Activated naive CD8-positive, alpha-beta T cell (primary cell): ENCODE measurements at regions not wholly inside any gene's neighbourhood (a gene's known extent, or its start where the extent isn't known, plus 50 kb on each side); places are given as distances from the start of the nearest gene placed in this dataset.

ENCODE experiments used
- H3K27ac Mint-ChIP-seq: one replicate; pipeline ENCODE4 v1.8.0; 2021; ENCODE audit warnings: mixed read lengths
- H3K27me3 Mint-ChIP-seq: one replicate; pipeline ENCODE4 v1.8.0; 2021; ENCODE audit warnings: mixed read lengths
- H3K36me3 Mint-ChIP-seq: one replicate; pipeline ENCODE4 v1.8.0; 2021; ENCODE audit warnings: mixed read lengths
- H3K4me1 Mint-ChIP-seq: one replicate; pipeline ENCODE4 v1.8.0; 2021; ENCODE audit warnings: low read depth, mixed read lengths
- H3K4me3 Mint-ChIP-seq: one replicate; pipeline ENCODE4 v1.8.0; 2021; ENCODE audit warnings: mild to moderate bottlenecking, mixed read lengths
- H3K9me3 Mint-ChIP-seq: one replicate; pipeline ENCODE4 v1.8.0; 2021; ENCODE audit warnings: low read depth, mixed read lengths

- Mint-ChIP-seq H3K36me3 (no peaks in the 10 kb centered on the region), H3K27ac (no peak overlapping the region), H3K4me3 (no peak overlapping the region), H3K9me3 (no peaks in the 10 kb centered on the region), H3K27me3 (peaks cover 4% of the 10 kb centered on the region), H3K4me1 (no peaks in the 10 kb centered on the region)
Measured at GRCh38 chr3:66717806-66718205, 217.0 kb upstream of the LRIG1 start.

GRCh38 chr3:66719796-66720356 is 219.1 kb upstream of the LRIG1 start:
- no peak overlapping the region for H3K27ac Mint-ChIP-seq
- no peaks in the 10 kb centered on the region for H3K9me3 Mint-ChIP-seq
- no peaks in the 10 kb centered on the region for H3K4me1 Mint-ChIP-seq
- H3K36me3 Mint-ChIP-seq: no peaks in the 10 kb centered on the region
- H3K27me3 Mint-ChIP-seq: peaks cover 8% of the 10 kb centered on the region
- no peak overlapping the region for H3K4me3 Mint-ChIP-seq

- Mint-ChIP-seq H3K4me3 (no peak overlapping the region), H3K27ac (no peak overlapping the region), H3K4me1 (no peaks in the 10 kb centered on the region), H3K9me3 (no peaks in the 10 kb centered on the region), H3K27me3 (peaks cover 8% of the 10 kb centered on the region), H3K36me3 (no peaks in the 10 kb centered on the region)
Measured at GRCh38 chr3:66720508-66720907, 219.7 kb upstream of the LRIG1 start.

- no peaks in the 10 kb centered on the region for H3K4me1 Mint-ChIP-seq
- H3K4me3 Mint-ChIP-seq: no peak overlapping the region
- H3K36me3 Mint-ChIP-seq: no peaks in the 10 kb centered on the region
- H3K9me3 Mint-ChIP-seq: no peaks in the 10 kb centered on the region
- H3K27ac Mint-ChIP-seq: no peak overlapping the region
- peaks cover 6% of the 10 kb centered on the region for H3K27me3 Mint-ChIP-seq
Measured at GRCh38 chr3:66722675-66723074, 221.9 kb upstream of the LRIG1 start.

- no peaks in the 10 kb centered on the region for H3K9me3 Mint-ChIP-seq
- H3K4me3 Mint-ChIP-seq: no peak overlapping the region
- H3K4me1 Mint-ChIP-seq: no peaks in the 10 kb centered on the region
- peaks cover 6% of the 10 kb centered on the region for H3K27me3 Mint-ChIP-seq
- H3K27ac Mint-ChIP-seq: no peak overlapping the region
- H3K36me3 Mint-ChIP-seq: no peaks in the 10 kb centered on the region
Measured at GRCh38 chr3:66723231-66723630, 222.4 kb upstream of the LRIG1 start.

- no peaks in the 10 kb centered on the region for H3K36me3 Mint-ChIP-seq
- H3K27ac Mint-ChIP-seq: no peak overlapping the region
- peaks cover 4% of the 10 kb centered on the region for H3K27me3 Mint-ChIP-seq
Measured at GRCh38 chr3:66729687-66730393, 229.0 kb upstream of the LRIG1 start.

GRCh38 chr3:66738625-66739365 is 238.0 kb upstream of the LRIG1 start:
- Mint-ChIP-seq H3K4me3 (no peak overlapping the region), H3K9me3 (no peaks in the 10 kb centered on the region), H3K4me1 (no peaks in the 10 kb centered on the region), H3K27ac (no peak overlapping the region), H3K36me3 (no peaks in the 10 kb centered on the region), H3K27me3 (peaks cover 4% of the 10 kb centered on the region)

More at GRCh38 chr3:66729687-66730393, 229.0 kb upstream of the LRIG1 start:
- no peaks in the 10 kb centered on the region for H3K9me3 Mint-ChIP-seq
- H3K4me3 Mint-ChIP-seq: no peak overlapping the region
- H3K4me1 Mint-ChIP-seq: no peaks in the 10 kb centered on the region

GRCh38 chr3:66740260-66740659 is 239.4 kb upstream of the LRIG1 start:
- Mint-ChIP-seq H3K36me3 (no peaks in the 10 kb centered on the region), H3K27me3 (peaks cover 6% of the 10 kb centered on the region), H3K4me3 (no peak overlapping the region), H3K27ac (no peak overlapping the region), H3K4me1 (no peaks in the 10 kb centered on the region), H3K9me3 (no peaks in the 10 kb centered on the region)

- Mint-ChIP-seq H3K9me3 (no peaks in the 10 kb centered on the region), H3K4me1 (no peaks in the 10 kb centered on the region), H3K27me3 (peaks cover 4% of the 10 kb centered on the region), H3K36me3 (no peaks in the 10 kb centered on the region), H3K4me3 (no peak overlapping the region), H3K27ac (no peak overlapping the region)
Measured at GRCh38 chr3:66744521-66744920, 243.7 kb upstream of the LRIG1 start.

- Mint-ChIP-seq H3K27ac (no peak overlapping the region), H3K4me1 (no peaks in the 10 kb centered on the region), H3K4me3 (no peak overlapping the region), H3K9me3 (no peaks in the 10 kb centered on the region), H3K27me3 (peaks cover 4% of the 10 kb centered on the region), H3K36me3 (no peaks in the 10 kb centered on the region)
Measured at GRCh38 chr3:66744986-66745385, 244.2 kb upstream of the LRIG1 start.

GRCh38 chr3:66747261-66747660 is 246.4 kb upstream of the LRIG1 start:
- Mint-ChIP-seq H3K9me3 (no peaks in the 10 kb centered on the region), H3K4me1 (no peaks in the 10 kb centered on the region), H3K27ac (no peak overlapping the region), H3K4me3 (no peak overlapping the region), H3K27me3 (peaks cover 2% of the 10 kb centered on the region), H3K36me3 (no peaks in the 10 kb centered on the region)

- Mint-ChIP-seq H3K27me3 (peaks cover 2% of the 10 kb centered on the region), H3K4me1 (no peaks in the 10 kb centered on the region)
Measured at GRCh38 chr3:66747696-66748095, 246.9 kb upstream of the LRIG1 start.

GRCh38 chr3:66748175-66748876 is 247.5 kb upstream of the LRIG1 start:
- Mint-ChIP-seq H3K4me3 (no peak overlapping the region), H3K27me3 (peaks cover 2% of the 10 kb centered on the region), H3K27ac (no peak overlapping the region), H3K9me3 (no peaks in the 10 kb centered on the region), H3K4me1 (no peaks in the 10 kb centered on the region), H3K36me3 (no peaks in the 10 kb centered on the region)

More at GRCh38 chr3:66747696-66748095, 246.9 kb upstream of the LRIG1 start:
- Mint-ChIP-seq H3K36me3 (no peaks in the 10 kb centered on the region), H3K4me3 (no peak overlapping the region), H3K27ac (no peak overlapping the region), H3K9me3 (no peaks in the 10 kb centered on the region)

GRCh38 chr3:66751842-66752241 is 246.3 kb upstream of the KBTBD8 start:
- Mint-ChIP-seq H3K36me3 (no peaks in the 10 kb centered on the region), H3K9me3 (no peaks in the 10 kb centered on the region), H3K27ac (no peak overlapping the region), H3K27me3 (no peaks in the 10 kb centered on the region), H3K4me1 (no peaks in the 10 kb centered on the region), H3K4me3 (no peak overlapping the region)

GRCh38 chr3:66753670-66754069 is 244.4 kb upstream of the KBTBD8 start:
- no peaks in the 10 kb centered on the region for H3K4me1 Mint-ChIP-seq
- no peak overlapping the region for H3K4me3 Mint-ChIP-seq
- H3K27me3 Mint-ChIP-seq: no peaks in the 10 kb centered on the region
- H3K36me3 Mint-ChIP-seq: no peaks in the 10 kb centered on the region
- no peaks in the 10 kb centered on the region for H3K9me3 Mint-ChIP-seq
- no peak overlapping the region for H3K27ac Mint-ChIP-seq
